Endothelial cell of umbilical vein (primary cell): ENCODE measurements at regions not wholly inside any gene's neighbourhood (a gene's known extent, or its start where the extent isn't known, plus 50 kb on each side); places are given as distances from the start of the nearest gene placed in this dataset.

Source experiments
- BruUV-seq: library from RNA; stranded (reverse); fragments of 400-500 nt; replicated peaks from 2 replicates; lab custom pipeline; 2021; lab: Mats Ljungman, UMichigan
- CTCF ChIA-PET: fragments of 300-600, 350-600 bp; sonication (Branson Sonifier 250); formaldehyde crosslinking; loops from one replicate; lab custom pipeline; 2021; ENCODE audit warnings: antibody characterized with exemption, inconsistent platforms; lab: Charles Lee
- POLR2A ChIA-PET: fragments of 300-600, 350-600 bp; sonication (Branson Sonifier 250); formaldehyde crosslinking; loops from one replicate; lab custom pipeline; 2021; ENCODE audit warnings: antibody characterized with exemption, inconsistent platforms; lab: Charles Lee
- DNase-seq: peaks from one replicate; pipeline ENCODE4 v3.0.0-alpha.2; 2011; ENCODE audit warnings: low read depth, low spot score
- FAIRE-seq: peaks from 2 replicates; lab custom pipeline; 2011; peaks lifted over from hg19 to GRCh38; lab: Jason Lieb, UNC
- H2AFZ ChIP-seq: 2 replicates; pipeline ENCODE4 v1.6.0; 2012; ENCODE audit warnings: low read depth, low read length, control low read depth, inconsistent platforms
- H3K27ac ChIP-seq: 2 replicates; pipeline ENCODE4 v1.5.1; 2011; ENCODE audit warnings: low read depth, mild to moderate bottlenecking, control low read depth, low read length, moderate library complexity; ENCODE audit not compliant: insufficient read depth
- H3K27me3 ChIP-seq, 2 experiments: 2 replicates each; pipeline versions ENCODE4 v1.6.0 to v1.6.1; 2011; ENCODE audit warnings: low read length in 2 of 2, mixed read lengths in 1 of 2; ENCODE audit not compliant: control insufficient read depth in 2 of 2, insufficient read depth in 2 of 2
- H3K36me3 ChIP-seq, 2 experiments: 2 replicates in 1 of 2; 3 replicates in 1 of 2; pipeline ENCODE4 v1.5.1; 2011; ENCODE audit warnings: low read length in 2 of 2, mild to moderate bottlenecking in 1 of 2, moderate library complexity in 1 of 2; ENCODE audit not compliant: control insufficient read depth in 2 of 2, insufficient read depth in 2 of 2; ENCODE audit errors: extremely low read depth in 1 of 2
- H3K4me1 ChIP-seq: 3 replicates; pipeline ENCODE4 v1.5.1; 2011; ENCODE audit warnings: mild to moderate bottlenecking, low read length; ENCODE audit not compliant: control insufficient read depth, insufficient read depth; ENCODE audit errors: extremely low read depth
- H3K4me2 ChIP-seq: 2 replicates; pipeline ENCODE4 v1.6.1; 2011; ENCODE audit warnings: low read length, control low read depth, mixed read lengths; ENCODE audit not compliant: insufficient read depth
- H3K4me3 ChIP-seq, 3 experiments: fragments of 200-600 bp in 1 of 3; sonication (generic), shearing (Covaris generic) in 1 of 3; replicated peaks in 1 of 3; 2 replicates each; pipeline ENCODE4 v1.5.1; 2011 to 2016; ENCODE audit warnings: control low read depth in 3 of 3, low read length in 3 of 3, mild to moderate bottlenecking in 2 of 3, inconsistent platforms in 1 of 3, low read depth in 1 of 3, moderate library complexity in 1 of 3; ENCODE audit not compliant: insufficient read depth in 1 of 3
- H3K79me2 ChIP-seq: 2 replicates; pipeline ENCODE4 v1.6.0; 2012; ENCODE audit warnings: low read length, inconsistent platforms; ENCODE audit not compliant: control insufficient read depth, insufficient read depth
- H3K9ac ChIP-seq: replicated peaks from 2 replicates; pipeline ENCODE3; 2011; ENCODE audit warnings: low read length, control low read depth; ENCODE audit not compliant: insufficient read depth; ENCODE audit errors: extremely low read depth
- H3K9me1 ChIP-seq: replicated peaks from 3 replicates; pipeline ENCODE4 v1.6.0; 2011; ENCODE audit warnings: mild to moderate bottlenecking, low read length; ENCODE audit not compliant: control insufficient read depth, insufficient read depth; ENCODE audit errors: extremely low read depth
- H3K9me3 ChIP-seq: replicated peaks from 2 replicates; pipeline ENCODE4 v1.5.1; 2012; ENCODE audit warnings: low read length, inconsistent platforms; ENCODE audit not compliant: control insufficient read depth, insufficient read depth
- H4K20me1 ChIP-seq: replicated peaks from 2 replicates; pipeline ENCODE3; 2011; ENCODE audit warnings: mild to moderate bottlenecking, low read length; ENCODE audit not compliant: control insufficient read depth, insufficient read depth; ENCODE audit errors: extremely low read depth
- EZH2 ChIP-seq: IDR thresholded peaks from 2 replicates; pipeline ENCODE4 v1.6.1; 2012; ENCODE audit warnings: borderline replicate concordance, low read depth, mild to moderate bottlenecking, moderate library complexity, low read length, inconsistent platforms; ENCODE audit not compliant: severe bottlenecking
- FOS ChIP-seq: IDR thresholded peaks from 2 replicates; pipeline ENCODE4 v1.6.1; 2011; ENCODE audit warnings: mild to moderate bottlenecking, low read length, moderate library complexity, borderline replicate concordance; ENCODE audit not compliant: insufficient read depth
- GATA2 ChIP-seq: IDR thresholded peaks from 2 replicates; pipeline ENCODE4 v1.7.0; 2011; ENCODE audit warnings: low read depth, mild to moderate bottlenecking, moderate library complexity, mixed read lengths, low read length; ENCODE audit not compliant: insufficient read length, insufficient read depth
- JUN ChIP-seq: IDR thresholded peaks from 2 replicates; pipeline ENCODE4 v1.6.1; 2011; ENCODE audit warnings: borderline replicate concordance, low read depth; ENCODE audit not compliant: insufficient read length, insufficient read depth
- MYC ChIP-seq: IDR thresholded peaks from one replicate; pipeline ENCODE4 v1.6.1; 2011; ENCODE audit warnings: mild to moderate bottlenecking, low read depth, low read length
- POLR2A ChIP-seq: IDR thresholded peaks from 2 replicates; pipeline ENCODE4 v1.6.1; 2012; ENCODE audit warnings: low read depth, mild to moderate bottlenecking, control low read depth, low read length
- POLR2AphosphoS5 ChIP-seq: IDR thresholded peaks from 2 replicates; pipeline ENCODE4 v1.6.1; 2012; ENCODE audit warnings: low read depth, mild to moderate bottlenecking, control low read depth, low read length, moderate library complexity; ENCODE audit not compliant: insufficient read depth
- dilution Hi-C: fragments of 300-500 bp; cut with MboI; formaldehyde crosslinking; loops from one replicate; pipeline ENCODE4 v1.15.0; 2019; ENCODE audit warnings: low sequenced_read_pairs; ENCODE audit not compliant: extremely low pct_ligation_motif_present
- intact Hi-C: fragments of 100-400 bp; cut with micrococcal nuclease; formaldehyde crosslinking; loops from one replicate; pipeline ENCODE4 v1.10.0; 2022
- TF ChIP-seq, protein P1 (sequence below), 2 donors: IDR thresholded peaks; 1 replicate in 1 of 2; 2 replicates in 1 of 2; pipeline ENCODE4 v1.5.1; 2011; ENCODE audit warnings: low read length in 2 of 2, mild to moderate bottlenecking in 2 of 2, moderate library complexity in 2 of 2, control low read depth in 1 of 2, inconsistent platforms in 1 of 2, low read depth in 1 of 2; ENCODE audit not compliant: insufficient read depth in 1 of 2; ENCODE audit errors: extremely low read depth in 1 of 2
- TF ChIP-seq, protein P2 (sequence below): IDR thresholded peaks from 2 replicates; pipeline ENCODE4 v1.6.1; 2011; ENCODE audit not compliant: insufficient read depth, insufficient read length

DNA sequence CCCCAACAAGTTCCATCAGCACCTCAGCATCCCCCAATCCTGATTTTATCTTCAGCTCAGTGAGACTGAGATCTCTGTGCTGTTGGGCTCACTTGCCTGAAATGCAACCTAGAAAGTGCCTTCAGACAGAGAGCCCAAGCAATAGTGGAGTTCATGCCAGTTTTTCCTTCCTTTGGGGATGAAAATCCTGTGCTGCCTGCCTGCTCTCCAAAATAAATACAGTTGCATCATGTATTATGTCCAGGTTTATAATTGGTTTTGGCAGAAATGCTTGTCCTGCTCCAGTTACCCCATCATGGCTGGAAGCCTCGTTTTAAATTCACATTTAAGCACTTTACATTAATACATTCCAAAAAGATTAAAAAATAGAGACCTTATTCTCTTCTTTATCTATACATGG is 1865.5 kb upstream of the TENM3 start:
- H3K36me3 ChIP-seq = no peaks in the 10 kb centered on the region
- no peaks in the 10 kb centered on the region for H4K20me1 ChIP-seq
- no peaks in the 10 kb centered on the region for H3K9me1 ChIP-seq
- H3K27me3 ChIP-seq = no peaks in the 10 kb centered on the region
- H3K4me2 ChIP-seq = no peak overlapping the region
- ChIA-PET POLR2A (no interaction called here), CTCF (no interaction called here)
- H3K4me1 ChIP-seq = no peaks in the 10 kb centered on the region
- no peak for FAIRE-seq
- H3K4me3 ChIP-seq = no peak overlapping the region
- H2AFZ ChIP-seq = no peak overlapping the region
- no TSS peak for BruUV-seq
- no peak for DNase-seq
- no peak overlapping the region for H3K9ac ChIP-seq
- H3K9me3 ChIP-seq = peaks cover 3% of the 10 kb centered on the region
- intact Hi-C loops (no loop called here), dilution Hi-C loops (no loop called here)
- no peaks in the 10 kb centered on the region for H3K79me2 ChIP-seq
- TF ChIP-seq, protein P1, sequence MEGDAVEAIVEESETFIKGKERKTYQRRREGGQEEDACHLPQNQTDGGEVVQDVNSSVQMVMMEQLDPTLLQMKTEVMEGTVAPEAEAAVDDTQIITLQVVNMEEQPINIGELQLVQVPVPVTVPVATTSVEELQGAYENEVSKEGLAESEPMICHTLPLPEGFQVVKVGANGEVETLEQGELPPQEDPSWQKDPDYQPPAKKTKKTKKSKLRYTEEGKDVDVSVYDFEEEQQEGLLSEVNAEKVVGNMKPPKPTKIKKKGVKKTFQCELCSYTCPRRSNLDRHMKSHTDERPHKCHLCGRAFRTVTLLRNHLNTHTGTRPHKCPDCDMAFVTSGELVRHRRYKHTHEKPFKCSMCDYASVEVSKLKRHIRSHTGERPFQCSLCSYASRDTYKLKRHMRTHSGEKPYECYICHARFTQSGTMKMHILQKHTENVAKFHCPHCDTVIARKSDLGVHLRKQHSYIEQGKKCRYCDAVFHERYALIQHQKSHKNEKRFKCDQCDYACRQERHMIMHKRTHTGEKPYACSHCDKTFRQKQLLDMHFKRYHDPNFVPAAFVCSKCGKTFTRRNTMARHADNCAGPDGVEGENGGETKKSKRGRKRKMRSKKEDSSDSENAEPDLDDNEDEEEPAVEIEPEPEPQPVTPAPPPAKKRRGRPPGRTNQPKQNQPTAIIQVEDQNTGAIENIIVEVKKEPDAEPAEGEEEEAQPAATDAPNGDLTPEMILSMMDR (IDR thresholded peaks at IDR 0.05; ENCODE audit: extremely low read depth in 1 of 2, insufficient read depth in 1 of 2, low read depth in 1 of 2, low read length in 2 of 2) = no peak
- no peak for TF ChIP-seq POLR2A
- no peak for TF ChIP-seq JUN
- TF ChIP-seq, protein P2, sequence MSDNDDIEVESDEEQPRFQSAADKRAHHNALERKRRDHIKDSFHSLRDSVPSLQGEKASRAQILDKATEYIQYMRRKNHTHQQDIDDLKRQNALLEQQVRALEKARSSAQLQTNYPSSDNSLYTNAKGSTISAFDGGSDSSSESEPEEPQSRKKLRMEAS = no peak
- no peak for TF ChIP-seq EZH2
- TF ChIP-seq FOS = no peak
- no peak for TF ChIP-seq POLR2AphosphoS5
- no peak for TF ChIP-seq MYC
- no peak for TF ChIP-seq GATA2
- no peak overlapping the region for H3K27ac ChIP-seq
